ENCODE measurements at regions not wholly inside any gene's neighbourhood (a gene's known extent, or its start where the extent isn't known, plus 50 kb on each side); places are given as distances from the start of the nearest gene placed in this dataset.
"Not testable (repeated sequence)": the region's sequence is repeated elsewhere in the genome, so short reads cannot be mapped to it uniquely, and the experiment has no call there.

GRCh38 chr10:81655986-81656385, 219.0 kb upstream of the NRG3 start:
- Histone ChIP-seq H4K12ac (ENCODE audit: low read depth, low read length) (no peak overlapping the region), H2BK12ac (ENCODE audit: low read length) (no peak overlapping the region), H3K14ac (ENCODE audit: low read length) (no peak overlapping the region), H2AFZ (ENCODE audit: insufficient read depth, low read length, poor library complexity) (no peak overlapping the region), H2BK5ac (ENCODE audit: low read depth, low read length, poor library complexity) (no peak overlapping the region), H3K27me3 (ENCODE audit: insufficient read depth, low read length) (no peaks in the 10 kb centered on the region), H4K91ac (ENCODE audit: low read depth, low read length) (no peak overlapping the region), H3K79me2 (ENCODE audit: control insufficient read depth, insufficient read depth, low read length, poor library complexity) (no peaks in the 10 kb centered on the region), H3K36me3 (ENCODE audit: control insufficient read depth in 1 of 2, insufficient read depth in 2 of 2, low read length in 2 of 2) (no peaks in the 10 kb centered on the region), H3K4me1 (ENCODE audit: control insufficient read depth in 1 of 2, insufficient read depth in 2 of 2, low read length in 2 of 2) (no peaks in the 10 kb centered on the region), H4K8ac (ENCODE audit: low read depth, low read length) (no peak overlapping the region), H3K79me1 (ENCODE audit: low read length) (no peaks in the 10 kb centered on the region), H3K4me3 (ENCODE audit: low read depth, low read length) (no peak overlapping the region), H3K9me3 (ENCODE audit: insufficient read depth, low read depth, low read length) (peaks cover 3% of the 10 kb centered on the region), H3K18ac (ENCODE audit: low read length) (no peak overlapping the region), H3K27ac (ENCODE audit: low read depth, low read length) (no peak overlapping the region), H2BK120ac (ENCODE audit: insufficient read depth, low read length, poor library complexity) (no peak overlapping the region), H3K4ac (ENCODE audit: low read depth, low read length) (no peak overlapping the region), H3K4me2 (ENCODE audit: low read length) (no peak overlapping the region), H3K23ac (ENCODE audit: low read length) (no peak overlapping the region), H2AK5ac (ENCODE audit: low read length) (no peak overlapping the region), H3K9ac (ENCODE audit: low read length) (no peak overlapping the region)
- no CpG with 5 or more reads among the region's 4 CpGs for WGBS (ENCODE audit: extremely low coverage, insufficient coverage, insufficient read length)
- DNase-seq, result no peak

- no CpG with 5 or more reads among the region's 2 CpGs for WGBS (ENCODE audit: extremely low coverage, insufficient coverage, insufficient read length)
Observed at GRCh38 chr10:81662837-81663236, 212.2 kb upstream of the NRG3 start.

DNA sequence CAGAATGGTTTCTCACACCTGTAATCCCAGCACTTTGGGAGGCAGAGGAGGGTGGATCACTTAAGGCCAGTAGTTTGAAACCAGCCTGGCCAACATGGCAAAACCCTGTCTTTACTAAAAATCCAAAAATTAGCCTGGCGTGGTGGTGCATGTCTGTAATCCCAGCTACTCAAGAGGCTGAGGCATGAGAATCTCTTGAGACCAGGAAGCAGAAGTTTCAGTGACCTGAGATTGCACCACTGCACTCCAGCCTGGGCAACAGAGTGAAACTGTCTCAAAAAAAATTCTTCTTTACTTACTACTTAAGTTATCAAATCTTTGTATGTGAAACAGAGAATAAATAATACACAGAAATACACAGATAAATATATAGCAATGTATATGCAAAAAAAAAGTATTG, 210.2 kb upstream of the NRG3 start:
- H3K23ac ChIP-seq (ENCODE audit: low read length); H2AFZ ChIP-seq (ENCODE audit: insufficient read depth, low read length, poor library complexity); H3K4me3 ChIP-seq (ENCODE audit: low read depth, low read length); H3K36me3 ChIP-seq (ENCODE audit: control insufficient read depth in 1 of 2, insufficient read depth in 2 of 2, low read length in 2 of 2); H3K79me1 ChIP-seq (ENCODE audit: low read length); H3K18ac ChIP-seq (ENCODE audit: low read length); H3K4me1 ChIP-seq (ENCODE audit: control insufficient read depth in 1 of 2, insufficient read depth in 2 of 2, low read length in 2 of 2); H2BK120ac ChIP-seq (ENCODE audit: insufficient read depth, low read length, poor library complexity); H2BK12ac ChIP-seq (ENCODE audit: low read length); H2BK5ac ChIP-seq (ENCODE audit: low read depth, low read length, poor library complexity); H4K8ac ChIP-seq (ENCODE audit: low read depth, low read length); H3K4me2 ChIP-seq (ENCODE audit: low read length); H2AK5ac ChIP-seq (ENCODE audit: low read length); H3K27ac ChIP-seq (ENCODE audit: low read depth, low read length); DNase-seq; H3K79me2 ChIP-seq (ENCODE audit: control insufficient read depth, insufficient read depth, low read length, poor library complexity); H3K27me3 ChIP-seq (ENCODE audit: insufficient read depth, low read length); H3K9ac ChIP-seq (ENCODE audit: low read length); H4K12ac ChIP-seq (ENCODE audit: low read depth, low read length); H3K9me3 ChIP-seq (ENCODE audit: insufficient read depth, low read depth, low read length); H3K14ac ChIP-seq (ENCODE audit: low read length); H4K91ac ChIP-seq (ENCODE audit: low read depth, low read length); H3K4ac ChIP-seq (ENCODE audit: low read depth, low read length): not testable (repeated sequence)
- no CpG with 5 or more reads among the region's 1 CpG for WGBS (ENCODE audit: extremely low coverage, insufficient coverage, insufficient read length)

More at GRCh38 chr10:81662837-81663236, 212.2 kb upstream of the NRG3 start:
- DNase-seq, result no peak
- Histone ChIP-seq H3K79me2 (ENCODE audit: control insufficient read depth, insufficient read depth, low read length, poor library complexity) (no peaks in the 10 kb centered on the region), H2BK5ac (ENCODE audit: low read depth, low read length, poor library complexity) (no peak overlapping the region), H3K18ac (ENCODE audit: low read length) (no peak overlapping the region), H3K79me1 (ENCODE audit: low read length) (no peaks in the 10 kb centered on the region), H2BK12ac (ENCODE audit: low read length) (no peak overlapping the region), H4K8ac (ENCODE audit: low read depth, low read length) (no peak overlapping the region), H3K4me2 (ENCODE audit: low read length) (no peak overlapping the region), H3K14ac (ENCODE audit: low read length) (no peak overlapping the region), H2AK5ac (ENCODE audit: low read length) (no peak overlapping the region), H3K4me1 (ENCODE audit: control insufficient read depth in 1 of 2, insufficient read depth in 2 of 2, low read length in 2 of 2) (no peaks in the 10 kb centered on the region), H3K9ac (ENCODE audit: low read length) (no peak overlapping the region), H3K4me3 (ENCODE audit: low read depth, low read length) (no peak overlapping the region), H3K9me3 (ENCODE audit: insufficient read depth, low read depth, low read length) (no peaks in the 10 kb centered on the region), H3K23ac (ENCODE audit: low read length) (no peak overlapping the region), H3K27ac (ENCODE audit: low read depth, low read length) (no peak overlapping the region), H4K12ac (ENCODE audit: low read depth, low read length) (no peak overlapping the region), H4K91ac (ENCODE audit: low read depth, low read length) (no peak overlapping the region), H2AFZ (ENCODE audit: insufficient read depth, low read length, poor library complexity) (no peak overlapping the region), H3K36me3 (ENCODE audit: control insufficient read depth in 1 of 2, insufficient read depth in 2 of 2, low read length in 2 of 2) (no peaks in the 10 kb centered on the region), H3K4ac (ENCODE audit: low read depth, low read length) (no peak overlapping the region), H2BK120ac (ENCODE audit: insufficient read depth, low read length, poor library complexity) (no peak overlapping the region), H3K27me3 (ENCODE audit: insufficient read depth, low read length) (no peaks in the 10 kb centered on the region)

DNA sequence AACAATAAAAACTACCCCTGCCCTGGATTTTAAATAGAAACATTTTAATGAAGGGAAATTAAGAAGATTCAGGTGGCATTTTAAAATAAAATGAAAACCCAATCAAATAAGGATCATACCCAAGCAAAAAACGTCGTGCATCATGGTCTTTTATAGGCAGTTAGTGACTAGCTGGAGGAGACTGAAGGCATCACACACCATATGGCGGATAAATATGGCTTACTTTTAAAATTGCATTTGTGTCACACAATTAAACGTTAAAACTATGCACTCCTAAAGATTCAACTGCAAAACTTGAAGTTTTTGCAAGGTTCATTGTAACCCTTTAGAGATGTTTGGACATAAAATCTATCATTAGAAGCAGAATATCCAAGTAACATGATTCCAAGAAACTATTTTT, 200.1 kb upstream of the NRG3 start:
- no peak for DNase-seq
- H3K36me3 ChIP-seq (ENCODE audit: control insufficient read depth in 1 of 2, insufficient read depth in 2 of 2, low read length in 2 of 2), result no peaks in the 10 kb centered on the region
- no peaks in the 10 kb centered on the region for H3K9me3 ChIP-seq (ENCODE audit: insufficient read depth, low read depth, low read length)
- H3K4me1 ChIP-seq (ENCODE audit: control insufficient read depth in 1 of 2, insufficient read depth in 2 of 2, low read length in 2 of 2), result no peaks in the 10 kb centered on the region
- no peaks in the 10 kb centered on the region for H3K79me1 ChIP-seq (ENCODE audit: low read length)
- H3K27ac ChIP-seq (ENCODE audit: low read depth, low read length), result no peak overlapping the region
- H3K9ac ChIP-seq (ENCODE audit: low read length), result no peak overlapping the region
- H3K23ac ChIP-seq (ENCODE audit: low read length), result no peak overlapping the region
- H3K18ac ChIP-seq (ENCODE audit: low read length), result no peak overlapping the region
- H3K4me2 ChIP-seq (ENCODE audit: low read length), result no peak overlapping the region
- H3K79me2 ChIP-seq (ENCODE audit: control insufficient read depth, insufficient read depth, low read length, poor library complexity), result no peaks in the 10 kb centered on the region
- no peak overlapping the region for H4K91ac ChIP-seq (ENCODE audit: low read depth, low read length)
- no peak overlapping the region for H3K4me3 ChIP-seq (ENCODE audit: low read depth, low read length)
- H2BK12ac ChIP-seq (ENCODE audit: low read length), result no peak overlapping the region
- WGBS (ENCODE audit: extremely low coverage, insufficient coverage, insufficient read length), result no CpG with 5 or more reads among the region's 4 CpGs
- H2AK5ac ChIP-seq (ENCODE audit: low read length), result no peak overlapping the region
- H2BK120ac ChIP-seq (ENCODE audit: insufficient read depth, low read length, poor library complexity), result no peak overlapping the region
- H3K4ac ChIP-seq (ENCODE audit: low read depth, low read length), result no peak overlapping the region
- no peak overlapping the region for H4K8ac ChIP-seq (ENCODE audit: low read depth, low read length)
- no peak overlapping the region for H2BK5ac ChIP-seq (ENCODE audit: low read depth, low read length, poor library complexity)
- H3K27me3 ChIP-seq (ENCODE audit: insufficient read depth, low read length), result no peaks in the 10 kb centered on the region
- no peak overlapping the region for H2AFZ ChIP-seq (ENCODE audit: insufficient read depth, low read length, poor library complexity)
- H4K12ac ChIP-seq (ENCODE audit: low read depth, low read length), result no peak overlapping the region
- no peak overlapping the region for H3K14ac ChIP-seq (ENCODE audit: low read length)

All from trophoblast cell (in vitro differentiated cells and primary cell).